ENCODE measurements at regions not wholly inside any gene's neighbourhood (a gene's known extent, or its start where the extent isn't known, plus 50 kb on each side); places are given as distances from the start of the nearest gene placed in this dataset.

GRCh38 chr10:128877141-128877540 lies 589.9 kb upstream of the MGMT start:
- TF ChIP-seq TAF1 (IDR thresholded peaks at IDR 0.05; ENCODE audit: low read depth, low read length) (no peak), SPI1 (IDR thresholded peaks at IDR 0.05; ENCODE audit: low read depth, low read length) (no peak), POLR2A (IDR thresholded peaks at IDR 0.05; ENCODE audit: low read depth, low read length) (no peak), POLR2AphosphoS5 (IDR thresholded peaks at IDR 0.05; ENCODE audit: low read depth, low read length) (no peak)

All from GM12891 (cell line).